Breast epithelium (tissue), 3 donors: ENCODE measurements at regions not wholly inside any gene's neighbourhood (a gene's known extent, or its start where the extent isn't known, plus 50 kb on each side); places are given as distances from the start of the nearest gene placed in this dataset.

Experiments used
- POLR2AphosphoS5 ChIP-seq, 3 donors: sonication (generic); formaldehyde crosslinking; IDR thresholded peaks; one replicate each; pipeline ENCODE4 v1.6.1; 2017; ENCODE audit warnings: antibody characterized with exemption in 3 of 3
- TF ChIP-seq, protein P1 (sequence below), 3 donors: fragments of 450-650 bp; IDR thresholded peaks; one replicate each; pipeline ENCODE4 v1.5.1; 2016 to 2017; ENCODE audit warnings: antibody characterized with exemption in 3 of 3, mild to moderate bottlenecking in 3 of 3, moderate library complexity in 3 of 3

GRCh38 chr14:71698673-71699072 is 233.6 kb upstream of the RGS6 start:
- TF ChIP-seq, protein P1, sequence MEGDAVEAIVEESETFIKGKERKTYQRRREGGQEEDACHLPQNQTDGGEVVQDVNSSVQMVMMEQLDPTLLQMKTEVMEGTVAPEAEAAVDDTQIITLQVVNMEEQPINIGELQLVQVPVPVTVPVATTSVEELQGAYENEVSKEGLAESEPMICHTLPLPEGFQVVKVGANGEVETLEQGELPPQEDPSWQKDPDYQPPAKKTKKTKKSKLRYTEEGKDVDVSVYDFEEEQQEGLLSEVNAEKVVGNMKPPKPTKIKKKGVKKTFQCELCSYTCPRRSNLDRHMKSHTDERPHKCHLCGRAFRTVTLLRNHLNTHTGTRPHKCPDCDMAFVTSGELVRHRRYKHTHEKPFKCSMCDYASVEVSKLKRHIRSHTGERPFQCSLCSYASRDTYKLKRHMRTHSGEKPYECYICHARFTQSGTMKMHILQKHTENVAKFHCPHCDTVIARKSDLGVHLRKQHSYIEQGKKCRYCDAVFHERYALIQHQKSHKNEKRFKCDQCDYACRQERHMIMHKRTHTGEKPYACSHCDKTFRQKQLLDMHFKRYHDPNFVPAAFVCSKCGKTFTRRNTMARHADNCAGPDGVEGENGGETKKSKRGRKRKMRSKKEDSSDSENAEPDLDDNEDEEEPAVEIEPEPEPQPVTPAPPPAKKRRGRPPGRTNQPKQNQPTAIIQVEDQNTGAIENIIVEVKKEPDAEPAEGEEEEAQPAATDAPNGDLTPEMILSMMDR (IDR thresholded peaks at IDR 0.05), result no peak
- no peak for TF ChIP-seq POLR2AphosphoS5 (IDR thresholded peaks at IDR 0.05)
